Activated CD8-positive, alpha-beta memory T cell treated with anti-CD3 and anti-CD28 coated beads for 24 hours (primary cell): ENCODE measurements at regions not wholly inside any gene's neighbourhood (a gene's known extent, or its start where the extent isn't known, plus 50 kb on each side); places are given as distances from the start of the nearest gene placed in this dataset.

ENCODE experiments used
- DNase-seq: peaks from one replicate; pipeline ENCODE4 v3.0.0-alpha.2; 2020

- no peak for DNase-seq
Observed at GRCh38 chr13:111539791-111540446, 219.5 kb downstream of the TEX29 start.

- no peak for DNase-seq
Observed at GRCh38 chr13:111540486-111540885, 220.0 kb downstream of the TEX29 start.

- DNase-seq: no peak
Observed at GRCh38 chr13:111541345-111541744, 220.9 kb downstream of the TEX29 start.

- no peak for DNase-seq
Observed at GRCh38 chr13:111541752-111542529, 221.5 kb downstream of the TEX29 start.

- no peak for DNase-seq
Observed at GRCh38 chr13:111542530-111543341, 222.3 kb downstream of the TEX29 start.

- no peak for DNase-seq
Observed at GRCh38 chr13:111546921-111547675, 226.7 kb downstream of the TEX29 start.

GRCh38 chr13:111547726-111548273 lies 227.4 kb downstream of the TEX29 start:
- DNase-seq: no peak

- no peak for DNase-seq
Observed at GRCh38 chr13:111548301-111548700, 227.9 kb downstream of the TEX29 start.

GRCh38 chr13:111548805-111549204 lies 228.4 kb downstream of the TEX29 start:
- no peak for DNase-seq

GRCh38 chr13:111549464-111549863 lies 229.0 kb downstream of the TEX29 start:
- no peak for DNase-seq

- DNase-seq: no peak
Observed at GRCh38 chr13:111550062-111550461, 229.6 kb downstream of the TEX29 start.

- no peak for DNase-seq
Observed at GRCh38 chr13:111551204-111551820, 230.9 kb downstream of the TEX29 start.

GRCh38 chr13:111552891-111553655 lies 232.6 kb downstream of the TEX29 start:
- no peak for DNase-seq

GRCh38 chr13:111554539-111555267 lies 234.3 kb downstream of the TEX29 start:
- DNase-seq: no peak

- no peak for DNase-seq
Observed at GRCh38 chr13:111555268-111555808, 234.9 kb downstream of the TEX29 start.

- no peak for DNase-seq
Observed at GRCh38 chr13:111555903-111556302, 235.5 kb downstream of the TEX29 start.

- no peak for DNase-seq
Observed at GRCh38 chr13:111556496-111556895, 236.1 kb downstream of the TEX29 start.

- DNase-seq: no peak
Observed at GRCh38 chr13:111557921-111558699, 237.7 kb downstream of the TEX29 start.

- DNase-seq: no peak
Observed at GRCh38 chr13:111558700-111559088, 238.3 kb downstream of the TEX29 start.
